GM23338 (cell line): ENCODE measurements at regions not wholly inside any gene's neighbourhood (a gene's known extent, or its start where the extent isn't known, plus 50 kb on each side); places are given as distances from the start of the nearest gene placed in this dataset.

Experiments used
- ATAC-seq: fragments of 200-7000 bp; cut with Tn5 transposase; 3 replicates; pipeline ENCODE4 v1.9.1; 2020
- DNase-seq: peaks from one replicate; pipeline ENCODE4 v3.0.0-alpha.2; 2015; ENCODE audit warnings: low spot score
- H2AFZ ChIP-seq: fragments of 200-600 bp; sonication (generic); 2 replicates; pipeline ENCODE4 v1.8.0; 2016; ENCODE audit warnings: antibody characterized with exemption, mild to moderate bottlenecking, moderate library complexity
- H3F3A ChIP-seq: fragments of 200-600 bp; sonication (generic); replicated peaks from 2 replicates; pipeline ENCODE4 v1.8.0; 2017; ENCODE audit warnings: antibody characterized with exemption, mixed run types, low read depth
- H3K27ac ChIP-seq: fragments of 200-600 bp; sonication (generic); 2 replicates; pipeline ENCODE4 v1.6.1; 2016; ENCODE audit warnings: low read depth
- H3K27me3 ChIP-seq: fragments of 200-600 bp; sonication (generic); 2 replicates; pipeline ENCODE4 v1.8.0; 2016; ENCODE audit warnings: mild to moderate bottlenecking, mixed run types, moderate library complexity; ENCODE audit not compliant: insufficient read depth
- H3K36me3 ChIP-seq: fragments of 200-600 bp; sonication (generic); 2 replicates; pipeline ENCODE4 v1.8.0; 2016; ENCODE audit warnings: mild to moderate bottlenecking; ENCODE audit not compliant: insufficient read depth
- H3K4me1 ChIP-seq: fragments of 200-600 bp; sonication (generic); 2 replicates; pipeline ENCODE4 v1.8.0; 2016; ENCODE audit warnings: mild to moderate bottlenecking, moderate library complexity; ENCODE audit not compliant: insufficient read depth
- H3K4me2 ChIP-seq: fragments of 200-600 bp; sonication (generic); 2 replicates; pipeline ENCODE4 v1.7.1; 2017; ENCODE audit warnings: mixed run types
- H3K4me3 ChIP-seq: fragments of 200-600 bp; sonication (generic); 2 replicates; pipeline ENCODE4 v1.6.1; 2016; ENCODE audit warnings: mixed run types
- H3K79me2 ChIP-seq: fragments of 200-600 bp; sonication (generic); replicated peaks from 2 replicates; pipeline ENCODE4 v1.8.0; 2017; ENCODE audit warnings: mild to moderate bottlenecking; ENCODE audit not compliant: insufficient read depth
- H3K9me2 ChIP-seq: fragments of 200-600 bp; sonication (generic); 2 replicates; pipeline ENCODE4 v1.8.0; 2017; ENCODE audit not compliant: insufficient read depth
- H4K20me1 ChIP-seq: fragments of 200-600 bp; sonication (generic); replicated peaks from 2 replicates; pipeline ENCODE4 v1.8.0; 2017; ENCODE audit warnings: mild to moderate bottlenecking; ENCODE audit not compliant: insufficient read depth
- H3K27ac Mint-ChIP-seq: 2 replicates; pipeline ENCODE4 v1.8.0; 2020; ENCODE audit warnings: inconsistent platforms, mild to moderate bottlenecking, moderate library complexity, mixed read lengths
- H3K27me3 Mint-ChIP-seq: 3 replicates; pipeline ENCODE4 v1.8.0; 2022; ENCODE audit warnings: low read depth, mild to moderate bottlenecking, moderate library complexity, mixed read lengths, inconsistent platforms; ENCODE audit not compliant: insufficient read depth, poor library complexity
- H3K36me3 Mint-ChIP-seq: 3 replicates; pipeline ENCODE4 v1.8.0; 2021; ENCODE audit warnings: low read depth, mild to moderate bottlenecking, inconsistent platforms, moderate library complexity, mixed read lengths
- H3K4me1 Mint-ChIP-seq: 3 replicates; pipeline ENCODE4 v1.8.0; 2020; ENCODE audit warnings: mild to moderate bottlenecking, inconsistent platforms, mixed read lengths
- H3K4me3 Mint-ChIP-seq: 3 replicates; pipeline ENCODE4 v1.8.0; 2021; ENCODE audit warnings: moderate library complexity, mild to moderate bottlenecking, inconsistent platforms, mixed read lengths
- H3K9me3 Mint-ChIP-seq: 3 replicates; pipeline ENCODE4 v1.8.0; 2020; ENCODE audit warnings: moderate library complexity, mild to moderate bottlenecking, inconsistent platforms, mixed read lengths
- CREB1 ChIP-seq: fragments of 250-450 bp; sonication (Bioruptor Pico); IDR thresholded peaks from 2 replicates; pipeline ENCODE4 v1.5.0; 2020; ENCODE audit warnings: low read depth, mild to moderate bottlenecking, moderate library complexity
- EZH2 ChIP-seq: fragments of 200-600 bp; sonication (generic); IDR thresholded peaks from one replicate; pipeline ENCODE4 v1.8.0; 2017; ENCODE audit warnings: antibody characterized with exemption, mild to moderate bottlenecking, low read depth; ENCODE audit not compliant: unreplicated experiment
- EZH2phosphoT487 ChIP-seq: fragments of 200-600 bp; sonication (generic); IDR thresholded peaks from one replicate; pipeline ENCODE4 v1.8.1; 2018; ENCODE audit warnings: antibody characterized with exemption; ENCODE audit not compliant: unreplicated experiment
- JUNB ChIP-seq: IDR thresholded peaks from one replicate; pipeline ENCODE4 v1.6.1; 2016; ENCODE audit warnings: antibody characterized with exemption; ENCODE audit not compliant: unreplicated experiment
- NANOG ChIP-seq: IDR thresholded peaks from 2 replicates; pipeline ENCODE4 v1.6.1; 2016; ENCODE audit warnings: antibody characterized with exemption, borderline replicate concordance
- POLR2AphosphoS5 ChIP-seq: IDR thresholded peaks from 2 replicates; pipeline ENCODE4 v1.6.1; 2016; ENCODE audit warnings: antibody characterized with exemption, low read depth
- STAT1 ChIP-seq: IDR thresholded peaks from one replicate; pipeline ENCODE4 v1.6.1; 2016; ENCODE audit warnings: antibody characterized with exemption; ENCODE audit not compliant: unreplicated experiment
- ZNF114 ChIP-seq: fragments of 250-450 bp; sonication (Bioruptor Pico); IDR thresholded peaks from 2 replicates; pipeline ENCODE4 v1.5.0; 2020; ENCODE audit warnings: mild to moderate bottlenecking, moderate library complexity
- ZNF331 ChIP-seq: fragments of 250-450 bp; sonication (Bioruptor Pico); IDR thresholded peaks from 2 replicates; pipeline ENCODE4 v1.5.0; 2020; ENCODE audit warnings: low read depth, mild to moderate bottlenecking, moderate library complexity
- TF ChIP-seq, protein P1 (sequence below): fragments of 250-450 bp; sonication (Bioruptor Pico); IDR thresholded peaks from 2 replicates; pipeline ENCODE4 v1.5.0; 2020; ENCODE audit warnings: mild to moderate bottlenecking, moderate library complexity
- TF ChIP-seq, protein P2 (sequence below): IDR thresholded peaks from 2 replicates; pipeline ENCODE4 v1.6.1; 2016; ENCODE audit warnings: antibody characterized with exemption
- TF ChIP-seq, protein P3 (sequence below): IDR thresholded peaks from one replicate; pipeline ENCODE4 v1.6.1; 2018; ENCODE audit warnings: antibody characterized with exemption; ENCODE audit not compliant: unreplicated experiment
- TF ChIP-seq, protein P4 (sequence below), 2 experiments: fragments of 200-600 bp in 1 of 2; sonication (generic) in 1 of 2; conservative IDR thresholded peaks; 2 replicates each; pipeline versions ENCODE4 v1.5.1 to v1.6.1; 2016 to 2017; ENCODE audit warnings: antibody characterized with exemption in 2 of 2, low read depth in 2 of 2, mild to moderate bottlenecking in 2 of 2, moderate library complexity in 1 of 2

DNA sequence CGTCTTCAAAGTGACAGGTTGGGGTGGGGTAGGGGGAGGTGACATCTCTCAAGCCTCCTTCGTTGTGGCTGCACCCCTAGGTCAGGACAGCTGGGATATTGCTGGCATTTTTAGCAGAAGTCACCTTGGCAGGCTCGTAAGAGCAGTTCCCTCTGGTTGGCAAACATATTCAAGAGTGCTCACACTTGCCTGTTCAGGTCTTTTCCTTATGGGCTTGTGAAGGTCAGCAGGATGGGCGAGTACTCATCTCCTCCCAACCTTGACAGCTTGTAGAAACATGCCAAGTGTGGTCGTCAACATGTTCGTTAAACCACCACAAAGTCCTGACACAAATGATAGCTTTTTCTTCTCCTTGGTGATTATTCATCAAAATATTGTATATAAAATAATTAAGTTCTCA is 113.6 kb downstream of the HDGFL1 start (continued):
- TF ChIP-seq, protein P1, sequence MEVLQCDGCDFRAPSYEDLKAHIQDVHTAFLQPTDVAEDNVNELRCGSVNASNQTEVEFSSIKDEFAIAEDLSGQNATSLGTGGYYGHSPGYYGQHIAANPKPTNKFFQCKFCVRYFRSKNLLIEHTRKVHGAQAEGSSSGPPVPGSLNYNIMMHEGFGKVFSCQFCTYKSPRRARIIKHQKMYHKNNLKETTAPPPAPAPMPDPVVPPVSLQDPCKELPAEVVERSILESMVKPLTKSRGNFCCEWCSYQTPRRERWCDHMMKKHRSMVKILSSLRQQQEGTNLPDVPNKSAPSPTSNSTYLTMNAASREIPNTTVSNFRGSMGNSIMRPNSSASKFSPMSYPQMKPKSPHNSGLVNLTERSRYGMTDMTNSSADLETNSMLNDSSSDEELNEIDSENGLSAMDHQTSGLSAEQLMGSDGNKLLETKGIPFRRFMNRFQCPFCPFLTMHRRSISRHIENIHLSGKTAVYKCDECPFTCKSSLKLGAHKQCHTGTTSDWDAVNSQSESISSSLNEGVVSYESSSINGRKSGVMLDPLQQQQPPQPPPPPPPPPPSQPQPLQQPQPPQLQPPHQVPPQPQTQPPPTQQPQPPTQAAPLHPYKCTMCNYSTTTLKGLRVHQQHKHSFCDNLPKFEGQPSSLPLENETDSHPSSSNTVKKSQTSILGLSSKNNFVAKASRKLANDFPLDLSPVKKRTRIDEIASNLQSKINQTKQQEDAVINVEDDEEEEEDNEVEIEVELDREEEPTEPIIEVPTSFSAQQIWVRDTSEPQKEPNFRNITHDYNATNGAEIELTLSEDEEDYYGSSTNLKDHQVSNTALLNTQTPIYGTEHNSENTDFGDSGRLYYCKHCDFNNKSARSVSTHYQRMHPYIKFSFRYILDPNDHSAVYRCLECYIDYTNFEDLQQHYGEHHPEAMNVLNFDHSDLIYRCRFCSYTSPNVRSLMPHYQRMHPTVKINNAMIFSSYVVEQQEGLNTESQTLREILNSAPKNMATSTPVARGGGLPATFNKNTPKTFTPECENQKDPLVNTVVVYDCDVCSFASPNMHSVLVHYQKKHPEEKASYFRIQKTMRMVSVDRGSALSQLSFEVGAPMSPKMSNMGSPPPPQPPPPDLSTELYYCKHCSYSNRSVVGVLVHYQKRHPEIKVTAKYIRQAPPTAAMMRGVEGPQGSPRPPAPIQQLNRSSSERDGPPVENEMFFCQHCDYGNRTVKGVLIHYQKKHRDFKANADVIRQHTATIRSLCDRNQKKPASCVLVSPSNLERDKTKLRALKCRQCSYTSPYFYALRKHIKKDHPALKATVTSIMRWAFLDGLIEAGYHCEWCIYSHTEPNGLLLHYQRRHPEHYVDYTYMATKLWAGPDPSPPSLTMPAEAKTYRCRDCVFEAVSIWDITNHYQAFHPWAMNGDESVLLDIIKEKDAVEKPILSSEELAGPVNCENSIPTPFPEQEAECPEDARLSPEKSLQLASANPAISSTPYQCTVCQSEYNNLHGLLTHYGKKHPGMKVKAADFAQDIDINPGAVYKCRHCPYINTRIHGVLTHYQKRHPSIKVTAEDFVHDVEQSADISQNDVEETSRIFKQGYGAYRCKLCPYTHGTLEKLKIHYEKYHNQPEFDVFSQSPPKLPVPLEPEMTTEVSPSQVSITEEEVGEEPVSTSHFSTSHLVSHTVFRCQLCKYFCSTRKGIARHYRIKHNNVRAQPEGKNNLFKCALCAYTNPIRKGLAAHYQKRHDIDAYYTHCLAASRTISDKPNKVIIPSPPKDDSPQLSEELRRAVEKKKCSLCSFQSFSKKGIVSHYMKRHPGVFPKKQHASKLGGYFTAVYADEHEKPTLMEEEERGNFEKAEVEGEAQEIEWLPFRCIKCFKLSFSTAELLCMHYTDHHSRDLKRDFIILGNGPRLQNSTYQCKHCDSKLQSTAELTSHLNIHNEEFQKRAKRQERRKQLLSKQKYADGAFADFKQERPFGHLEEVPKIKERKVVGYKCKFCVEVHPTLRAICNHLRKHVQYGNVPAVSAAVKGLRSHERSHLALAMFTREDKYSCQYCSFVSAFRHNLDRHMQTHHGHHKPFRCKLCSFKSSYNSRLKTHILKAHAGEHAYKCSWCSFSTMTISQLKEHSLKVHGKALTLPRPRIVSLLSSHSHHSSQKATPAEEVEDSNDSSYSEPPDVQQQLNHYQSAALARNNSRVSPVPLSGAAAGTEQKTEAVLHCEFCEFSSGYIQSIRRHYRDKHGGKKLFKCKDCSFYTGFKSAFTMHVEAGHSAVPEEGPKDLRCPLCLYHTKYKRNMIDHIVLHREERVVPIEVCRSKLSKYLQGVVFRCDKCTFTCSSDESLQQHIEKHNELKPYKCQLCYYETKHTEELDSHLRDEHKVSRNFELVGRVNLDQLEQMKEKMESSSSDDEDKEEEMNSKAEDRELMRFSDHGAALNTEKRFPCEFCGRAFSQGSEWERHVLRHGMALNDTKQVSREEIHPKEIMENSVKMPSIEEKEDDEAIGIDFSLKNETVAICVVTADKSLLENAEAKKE (CRISPR knock-in tag) = no peak
- TF ChIP-seq EZH2 (no peak), EZH2phosphoT487 (no peak), JUNB (no peak)

DNA sequence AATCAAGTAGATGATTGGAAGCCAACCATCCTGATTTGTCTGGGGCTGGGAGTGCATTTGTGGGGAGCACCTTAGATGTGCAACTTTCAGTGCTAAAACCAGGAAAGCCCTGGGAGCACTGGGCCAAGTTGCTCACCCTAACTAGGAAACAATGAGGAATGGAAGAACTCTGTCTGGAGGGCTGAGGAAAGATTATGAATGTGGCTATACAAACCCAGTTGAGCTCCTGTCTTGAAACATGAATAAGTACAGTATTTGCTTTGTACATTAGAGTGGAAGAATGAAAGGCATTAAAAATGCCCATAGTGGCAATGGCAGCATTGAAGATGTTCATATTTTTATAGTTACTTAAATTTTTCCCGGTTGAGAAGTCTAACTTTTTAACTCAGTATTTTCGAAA is 121.1 kb downstream of the HDGFL1 start:
- Histone ChIP-seq H3K4me3 (no peak overlapping the region), H3K4me2 (no peak overlapping the region), H3K79me2 (no peaks in the 10 kb centered on the region), H3K4me1 (no peaks in the 10 kb centered on the region), H2AFZ (no peak overlapping the region), H3K36me3 (no peaks in the 10 kb centered on the region), H3K27ac (no peak overlapping the region), H3F3A (no peaks in the 10 kb centered on the region), H3K9me2 (peaks cover 3% of the 10 kb centered on the region; the same call in 1 of the 2 replicates), H4K20me1 (no peaks in the 10 kb centered on the region), H3K27me3 (no peaks in the 10 kb centered on the region)
- Mint-ChIP-seq H3K27ac (no peak overlapping the region), H3K27me3 (no peaks in the 10 kb centered on the region), H3K4me3 (no peak overlapping the region), H3K36me3 (no peaks in the 10 kb centered on the region), H3K4me1 (no peaks in the 10 kb centered on the region), H3K9me3 (no peaks in the 10 kb centered on the region)
- no peak for TF ChIP-seq STAT1
- TF ChIP-seq, protein P2, sequence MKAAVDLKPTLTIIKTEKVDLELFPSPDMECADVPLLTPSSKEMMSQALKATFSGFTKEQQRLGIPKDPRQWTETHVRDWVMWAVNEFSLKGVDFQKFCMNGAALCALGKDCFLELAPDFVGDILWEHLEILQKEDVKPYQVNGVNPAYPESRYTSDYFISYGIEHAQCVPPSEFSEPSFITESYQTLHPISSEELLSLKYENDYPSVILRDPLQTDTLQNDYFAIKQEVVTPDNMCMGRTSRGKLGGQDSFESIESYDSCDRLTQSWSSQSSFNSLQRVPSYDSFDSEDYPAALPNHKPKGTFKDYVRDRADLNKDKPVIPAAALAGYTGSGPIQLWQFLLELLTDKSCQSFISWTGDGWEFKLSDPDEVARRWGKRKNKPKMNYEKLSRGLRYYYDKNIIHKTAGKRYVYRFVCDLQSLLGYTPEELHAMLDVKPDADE = no peak
- TF ChIP-seq, protein P3, sequence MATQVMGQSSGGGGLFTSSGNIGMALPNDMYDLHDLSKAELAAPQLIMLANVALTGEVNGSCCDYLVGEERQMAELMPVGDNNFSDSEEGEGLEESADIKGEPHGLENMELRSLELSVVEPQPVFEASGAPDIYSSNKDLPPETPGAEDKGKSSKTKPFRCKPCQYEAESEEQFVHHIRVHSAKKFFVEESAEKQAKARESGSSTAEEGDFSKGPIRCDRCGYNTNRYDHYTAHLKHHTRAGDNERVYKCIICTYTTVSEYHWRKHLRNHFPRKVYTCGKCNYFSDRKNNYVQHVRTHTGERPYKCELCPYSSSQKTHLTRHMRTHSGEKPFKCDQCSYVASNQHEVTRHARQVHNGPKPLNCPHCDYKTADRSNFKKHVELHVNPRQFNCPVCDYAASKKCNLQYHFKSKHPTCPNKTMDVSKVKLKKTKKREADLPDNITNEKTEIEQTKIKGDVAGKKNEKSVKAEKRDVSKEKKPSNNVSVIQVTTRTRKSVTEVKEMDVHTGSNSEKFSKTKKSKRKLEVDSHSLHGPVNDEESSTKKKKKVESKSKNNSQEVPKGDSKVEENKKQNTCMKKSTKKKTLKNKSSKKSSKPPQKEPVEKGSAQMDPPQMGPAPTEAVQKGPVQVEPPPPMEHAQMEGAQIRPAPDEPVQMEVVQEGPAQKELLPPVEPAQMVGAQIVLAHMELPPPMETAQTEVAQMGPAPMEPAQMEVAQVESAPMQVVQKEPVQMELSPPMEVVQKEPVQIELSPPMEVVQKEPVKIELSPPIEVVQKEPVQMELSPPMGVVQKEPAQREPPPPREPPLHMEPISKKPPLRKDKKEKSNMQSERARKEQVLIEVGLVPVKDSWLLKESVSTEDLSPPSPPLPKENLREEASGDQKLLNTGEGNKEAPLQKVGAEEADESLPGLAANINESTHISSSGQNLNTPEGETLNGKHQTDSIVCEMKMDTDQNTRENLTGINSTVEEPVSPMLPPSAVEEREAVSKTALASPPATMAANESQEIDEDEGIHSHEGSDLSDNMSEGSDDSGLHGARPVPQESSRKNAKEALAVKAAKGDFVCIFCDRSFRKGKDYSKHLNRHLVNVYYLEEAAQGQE = no peak
- TF ChIP-seq EZH2phosphoT487 = no peak
- TF ChIP-seq, protein P4, sequence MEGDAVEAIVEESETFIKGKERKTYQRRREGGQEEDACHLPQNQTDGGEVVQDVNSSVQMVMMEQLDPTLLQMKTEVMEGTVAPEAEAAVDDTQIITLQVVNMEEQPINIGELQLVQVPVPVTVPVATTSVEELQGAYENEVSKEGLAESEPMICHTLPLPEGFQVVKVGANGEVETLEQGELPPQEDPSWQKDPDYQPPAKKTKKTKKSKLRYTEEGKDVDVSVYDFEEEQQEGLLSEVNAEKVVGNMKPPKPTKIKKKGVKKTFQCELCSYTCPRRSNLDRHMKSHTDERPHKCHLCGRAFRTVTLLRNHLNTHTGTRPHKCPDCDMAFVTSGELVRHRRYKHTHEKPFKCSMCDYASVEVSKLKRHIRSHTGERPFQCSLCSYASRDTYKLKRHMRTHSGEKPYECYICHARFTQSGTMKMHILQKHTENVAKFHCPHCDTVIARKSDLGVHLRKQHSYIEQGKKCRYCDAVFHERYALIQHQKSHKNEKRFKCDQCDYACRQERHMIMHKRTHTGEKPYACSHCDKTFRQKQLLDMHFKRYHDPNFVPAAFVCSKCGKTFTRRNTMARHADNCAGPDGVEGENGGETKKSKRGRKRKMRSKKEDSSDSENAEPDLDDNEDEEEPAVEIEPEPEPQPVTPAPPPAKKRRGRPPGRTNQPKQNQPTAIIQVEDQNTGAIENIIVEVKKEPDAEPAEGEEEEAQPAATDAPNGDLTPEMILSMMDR (conservative IDR thresholded peaks at IDR 0.05; ENCODE audit: low read depth in 2 of 2) = no peak
- TF ChIP-seq CREB1 (CRISPR knock-in tag) = no peak
- no peak for TF ChIP-seq EZH2
- TF ChIP-seq JUNB = no peak
- no peak for TF ChIP-seq POLR2AphosphoS5
- TF ChIP-seq ZNF114 (CRISPR knock-in tag) = no peak
- no peak for TF ChIP-seq ZNF331 (CRISPR knock-in tag)
- TF ChIP-seq NANOG = no peak
- ATAC-seq (no peak), DNase-seq (no peak)
